HG02642 (cell line): ENCODE measurements at regions not wholly inside any gene's neighbourhood (a gene's known extent, or its start where the extent isn't known, plus 50 kb on each side); places are given as distances from the start of the nearest gene placed in this dataset.

Experiments used
- ATAC-seq: cut with Tn5 transposase; IDR thresholded peaks from one replicate; pipeline ENCODE4 v1.9.1; 2021; ENCODE audit warnings: mild to moderate bottlenecking; ENCODE audit not compliant: unreplicated experiment, poor library complexity

- ATAC-seq: no peak
These were observed 56.3 kb upstream of the MEF2C start for GRCh38 chr5:88939300-88939699.

GRCh38 chr5:88938488-88938887, 55.5 kb upstream of the MEF2C start:
- no peak for ATAC-seq

- no peak for ATAC-seq
These were observed 54.4 kb upstream of the MEF2C start for GRCh38 chr5:88937406-88937805.

GRCh38 chr5:88934439-88934838, 51.5 kb upstream of the MEF2C start:
- ATAC-seq: no peak
